Fibroblast of upper back skin (primary cell): ENCODE measurements at regions not wholly inside any gene's neighbourhood (a gene's known extent, or its start where the extent isn't known, plus 50 kb on each side); places are given as distances from the start of the nearest gene placed in this dataset.
"Not testable (repeated sequence)": the region's sequence is repeated elsewhere in the genome, so short reads cannot be mapped to it uniquely, and the experiment has no call there.

Source experiments
- DNase-seq: peaks from one replicate; pipeline ENCODE4 v3.0.0-alpha.2; 2013

DNA sequence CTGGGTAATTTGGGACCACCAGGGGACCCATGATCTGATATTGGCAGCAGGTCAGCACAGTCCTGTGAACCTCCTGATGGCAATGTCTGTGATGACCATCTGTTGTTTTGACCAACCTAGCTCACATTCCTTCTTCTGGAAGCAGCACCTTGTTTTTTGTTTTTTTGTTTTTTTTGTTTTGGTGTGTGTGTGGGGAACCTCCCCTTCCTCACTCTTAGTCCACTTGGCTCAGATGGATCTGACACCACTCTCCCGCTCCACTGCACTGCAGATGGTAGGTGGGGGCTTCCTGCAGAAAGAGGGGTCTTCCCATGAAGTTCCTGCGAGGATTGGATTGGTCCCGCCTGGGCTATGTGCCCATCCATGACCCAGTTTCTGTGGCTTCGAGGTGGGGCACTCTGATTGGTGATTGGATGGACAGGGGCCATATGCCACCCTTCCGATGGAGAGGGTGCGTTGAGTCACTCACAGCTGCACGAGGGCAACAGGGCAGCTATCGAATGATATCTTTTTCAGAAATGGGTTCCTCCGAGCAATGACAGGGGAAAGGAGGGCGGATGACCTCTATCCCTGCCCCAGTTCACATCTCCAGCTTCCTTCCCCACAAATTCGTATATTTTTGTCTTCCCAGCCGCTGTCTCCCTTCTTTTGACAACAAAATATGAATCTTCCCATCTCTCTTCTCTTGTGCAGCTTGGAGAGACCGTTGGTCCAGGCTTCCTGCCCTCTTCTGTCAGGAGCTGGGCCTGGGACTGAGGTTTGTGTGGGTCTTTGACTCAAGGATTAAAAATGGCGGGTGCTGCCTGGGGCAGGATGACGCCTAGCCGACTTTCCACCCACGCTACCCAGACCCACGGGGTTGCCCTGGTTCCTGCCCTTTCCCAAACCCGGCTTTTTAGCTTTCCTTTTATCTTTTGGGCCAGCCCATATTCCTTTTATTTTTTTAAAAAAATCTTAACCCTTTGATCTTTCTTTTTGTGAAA, 132.1 kb upstream of the KCNG1 start:
- DNase-seq, result no peak

DNA sequence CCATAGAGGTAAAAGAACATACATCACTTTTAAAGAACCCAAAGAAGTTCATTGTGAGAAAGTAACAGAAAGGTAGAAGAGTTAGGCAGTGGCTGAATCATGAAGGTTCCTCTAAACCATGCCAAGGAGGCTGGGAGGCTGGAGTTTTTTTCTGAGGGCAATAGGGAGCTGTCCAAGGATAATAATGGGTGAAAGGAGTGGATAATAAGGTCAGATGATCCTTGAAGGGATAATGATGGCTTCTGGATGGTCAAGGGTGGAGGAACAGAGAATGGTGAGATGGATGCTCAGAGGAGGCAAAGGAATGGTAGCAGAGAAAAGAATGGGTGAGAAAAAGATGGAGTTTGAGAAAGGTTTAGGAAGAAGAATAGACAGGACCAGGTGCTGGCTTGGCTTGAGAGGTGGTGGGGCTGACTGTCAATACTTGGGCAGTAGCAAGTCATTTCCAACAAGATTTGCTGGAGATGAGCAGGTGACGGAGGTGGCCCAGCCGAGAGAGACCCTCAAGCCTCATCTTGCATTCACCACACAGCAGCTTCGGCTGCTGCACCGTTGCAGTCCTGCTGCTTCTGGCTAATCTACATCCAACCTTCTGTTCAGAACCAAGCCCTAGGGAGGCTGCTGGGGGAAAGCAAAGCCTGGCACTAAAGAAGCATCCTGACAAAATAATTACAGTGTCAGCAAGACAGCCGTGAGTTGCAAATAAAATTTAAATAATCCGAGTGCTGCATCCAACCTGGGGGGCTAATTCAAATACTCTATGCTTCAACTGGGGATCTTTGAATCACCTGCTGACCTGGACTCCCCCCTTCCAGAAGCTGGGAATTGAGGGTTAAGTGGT, 131.2 kb upstream of the KCNG1 start:
- DNase-seq, result no peak

DNA sequence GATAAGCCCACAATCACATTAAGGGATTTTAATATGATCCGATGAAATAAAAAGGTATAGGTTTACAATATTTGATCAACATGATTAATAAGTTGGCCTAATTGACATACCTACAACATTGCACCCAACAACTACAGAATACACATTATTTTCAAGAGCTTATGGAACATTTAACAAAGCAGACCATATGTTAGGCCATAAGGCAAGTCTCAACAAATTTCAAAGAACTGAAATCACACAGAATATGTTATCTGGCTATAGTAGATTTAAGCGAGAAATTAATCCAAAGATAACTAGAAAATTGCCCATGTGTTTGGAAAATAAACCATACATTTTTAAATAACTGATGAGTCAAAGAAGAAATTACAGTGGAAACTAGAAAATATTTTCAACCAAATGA, 126.0 kb upstream of the KCNG1 start:
- no peak for DNase-seq

DNA sequence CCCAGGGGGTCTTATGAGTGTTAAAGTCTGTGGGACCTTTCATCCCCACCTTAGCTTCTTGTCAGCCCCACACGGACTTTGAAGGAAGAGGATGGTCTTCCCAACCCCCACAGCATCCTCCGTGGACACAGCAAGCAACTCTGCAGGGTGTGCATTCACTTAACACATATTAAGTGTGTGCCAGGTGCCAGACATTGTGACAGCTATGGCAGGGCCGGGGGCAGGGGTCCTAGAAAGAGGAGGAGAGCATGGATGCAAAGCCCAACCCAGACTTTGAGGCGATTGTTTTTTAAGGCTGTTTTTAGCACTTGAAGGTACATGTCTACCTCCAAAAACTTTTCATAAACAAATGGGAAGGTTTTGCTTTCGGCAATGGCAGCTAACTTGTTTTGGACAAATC, 121.6 kb upstream of the KCNG1 start:
- DNase-seq, result no peak

DNA sequence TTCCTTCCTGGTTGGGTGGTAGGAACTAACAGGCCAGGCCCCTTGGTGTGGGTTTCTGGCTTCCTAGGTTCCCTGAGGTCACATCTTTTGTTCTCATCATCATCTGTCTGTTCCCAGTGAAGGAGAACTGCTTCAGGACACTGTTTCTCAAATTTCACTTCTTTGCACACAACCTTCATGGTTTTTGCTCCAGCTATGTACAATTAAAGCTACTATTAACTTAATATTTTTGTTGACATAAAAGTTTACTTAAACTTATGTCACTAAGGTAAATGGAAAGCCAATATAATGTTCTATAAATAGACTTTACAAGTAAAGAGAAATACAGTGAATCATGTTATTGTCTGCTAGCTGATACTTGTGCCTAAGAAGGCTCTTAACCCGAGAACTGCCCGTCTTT, 120.7 kb upstream of the KCNG1 start:
- no peak for DNase-seq

DNA sequence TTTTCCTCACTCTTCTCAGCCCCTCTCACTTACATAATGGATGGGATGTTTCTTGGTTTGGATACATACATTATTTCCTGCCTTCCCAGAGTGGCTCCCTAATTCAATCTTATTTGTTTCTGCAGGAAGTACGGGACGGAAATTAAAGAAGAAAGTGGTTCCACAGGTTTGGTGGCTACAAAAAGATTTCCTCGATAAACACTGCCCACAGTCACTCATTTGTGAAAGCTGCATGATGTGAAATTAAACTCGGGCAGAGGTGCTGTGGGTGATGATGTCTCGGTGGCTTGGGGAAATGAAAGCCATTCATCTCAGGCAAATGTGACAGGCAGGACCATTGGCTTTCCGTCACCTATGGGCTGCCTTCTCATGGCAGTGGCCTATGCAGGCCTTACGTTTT, 119.5 kb upstream of the KCNG1 start:
- no peak for DNase-seq

DNA sequence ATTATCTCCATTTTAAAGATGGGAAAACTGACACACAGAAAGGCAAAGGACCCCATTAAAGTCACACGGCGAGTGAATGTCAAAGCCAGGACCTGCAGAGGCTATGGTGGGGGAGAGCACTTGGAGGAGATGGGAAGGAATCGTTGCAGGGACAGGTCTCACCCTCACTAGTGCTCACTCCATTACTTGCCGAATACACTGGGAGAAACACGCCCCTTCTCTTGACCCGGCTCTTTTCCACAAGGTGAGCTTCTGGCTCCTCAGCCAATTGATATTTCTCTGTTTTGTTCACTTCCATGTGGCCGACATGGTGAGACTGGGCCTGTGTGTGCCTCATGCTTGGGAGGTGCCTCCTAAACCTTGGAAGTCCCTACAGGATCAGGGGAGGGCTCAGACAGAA, 117.8 kb upstream of the KCNG1 start:
- no peak for DNase-seq

DNA sequence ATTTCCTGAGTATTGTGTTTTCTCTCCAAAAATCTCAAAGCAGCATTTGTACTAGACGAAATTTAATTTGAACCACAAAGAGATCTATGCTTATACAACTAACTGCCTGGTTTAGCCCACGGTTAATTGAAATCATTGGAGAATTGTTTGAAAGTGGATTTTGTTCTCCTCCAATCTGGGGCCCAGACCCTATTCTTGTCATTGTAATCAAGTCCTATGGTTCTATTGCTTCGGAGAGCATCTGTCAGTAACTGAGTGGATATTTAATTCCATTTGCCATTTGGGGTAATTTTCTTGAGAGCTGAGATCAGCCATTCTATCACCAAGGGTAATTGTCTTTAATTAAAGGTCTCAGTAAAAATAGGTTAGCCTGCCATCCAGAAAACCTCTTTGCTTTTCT, 117.0 kb upstream of the KCNG1 start:
- DNase-seq, result no peak

DNA sequence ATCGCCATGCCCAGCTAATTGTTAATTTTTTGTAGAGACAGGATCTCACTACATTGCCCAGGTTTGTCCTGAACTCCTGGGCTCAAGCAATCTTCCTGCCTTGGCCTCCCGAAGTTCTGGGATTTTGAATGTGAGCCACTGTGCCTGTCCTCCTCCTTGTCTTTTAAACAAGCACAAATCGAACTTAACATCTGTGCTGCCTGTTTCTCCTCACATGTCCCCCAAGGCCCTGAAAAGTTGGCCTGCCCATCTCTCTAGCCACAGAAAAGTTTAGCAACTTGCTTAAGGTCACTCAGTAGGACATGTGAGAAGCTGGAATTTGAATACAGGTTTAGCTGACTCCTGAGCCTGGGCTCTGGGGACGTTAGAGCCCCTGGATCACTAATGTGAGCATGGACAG, 115.7 kb upstream of the KCNG1 start:
- no peak for DNase-seq

DNA sequence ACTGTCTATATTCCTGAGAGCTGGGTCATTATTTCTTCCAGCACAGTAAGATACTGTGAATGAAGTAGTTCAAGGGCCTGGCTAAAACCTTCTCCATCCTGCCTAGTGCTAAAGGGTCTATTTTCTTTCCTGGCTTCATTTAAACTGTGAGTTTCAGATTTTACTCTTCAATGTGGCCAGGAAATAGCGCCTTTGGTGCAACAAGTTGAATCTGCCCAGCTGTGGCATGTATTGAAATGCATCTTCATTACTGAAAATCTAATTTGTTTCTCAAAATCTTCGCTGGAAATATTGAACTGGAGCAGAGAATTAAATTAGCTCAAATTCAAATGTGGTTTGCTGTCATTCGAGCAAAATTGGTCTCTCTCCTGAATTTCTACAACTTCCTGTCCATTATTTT, 114.6 kb upstream of the KCNG1 start:
- DNase-seq, result no peak

DNA sequence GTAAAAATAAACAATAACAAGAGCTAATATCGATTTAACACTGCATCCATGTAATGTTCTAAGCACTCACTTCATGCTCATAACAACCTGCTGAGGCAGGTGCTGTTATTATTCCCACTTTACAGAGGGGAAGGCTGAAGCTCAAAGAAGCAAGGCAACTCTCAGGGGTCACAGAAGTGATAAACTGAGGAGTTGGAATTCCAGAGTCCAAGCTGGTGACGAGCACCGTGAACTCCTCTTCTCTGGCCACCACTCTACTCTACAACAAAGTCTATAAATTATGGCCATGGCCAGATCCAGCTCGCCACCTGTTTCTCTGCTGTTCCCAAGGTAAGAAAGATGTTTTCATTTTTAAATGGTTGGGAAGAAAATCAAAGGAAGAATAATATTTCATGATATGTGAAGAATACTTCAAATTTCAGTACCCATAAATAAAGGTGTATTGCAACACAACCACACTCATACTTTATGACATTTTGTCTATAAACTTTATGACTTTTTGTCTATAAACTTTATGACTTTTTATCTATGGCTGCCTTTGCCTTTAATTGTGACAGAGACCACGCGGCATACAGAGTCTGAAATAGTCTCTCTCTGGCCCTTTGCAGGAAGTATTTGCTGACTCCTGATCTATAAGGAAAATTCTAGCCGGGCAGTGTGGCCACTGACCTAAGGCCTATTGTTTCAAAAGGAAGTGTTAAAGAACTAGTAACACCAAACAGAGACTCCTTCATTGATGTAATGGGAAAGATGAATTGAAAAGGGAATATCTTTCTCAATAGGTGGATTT, 113.2 kb upstream of the KCNG1 start:
- no peak for DNase-seq

DNA sequence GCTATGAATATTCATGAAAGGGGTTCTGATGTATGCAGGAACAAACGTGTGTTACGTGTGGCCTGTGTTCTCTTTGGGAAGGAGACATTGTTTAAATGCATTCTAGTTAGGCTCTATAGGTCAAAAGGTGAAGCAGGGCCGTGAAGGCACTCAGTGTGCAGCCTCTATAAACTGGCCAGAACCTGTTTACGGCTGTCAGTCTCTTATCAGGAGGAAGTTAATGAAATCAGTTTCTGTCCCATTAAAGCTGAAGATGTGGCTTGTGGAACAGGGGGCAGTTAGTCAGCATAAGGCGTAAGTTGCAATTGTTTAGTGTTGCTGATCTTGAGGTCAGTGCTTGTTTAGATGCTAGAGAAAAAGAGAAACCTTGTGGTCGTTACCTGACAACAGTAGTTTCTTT, 111.5 kb upstream of the KCNG1 start:
- DNase-seq, result no peak

DNA sequence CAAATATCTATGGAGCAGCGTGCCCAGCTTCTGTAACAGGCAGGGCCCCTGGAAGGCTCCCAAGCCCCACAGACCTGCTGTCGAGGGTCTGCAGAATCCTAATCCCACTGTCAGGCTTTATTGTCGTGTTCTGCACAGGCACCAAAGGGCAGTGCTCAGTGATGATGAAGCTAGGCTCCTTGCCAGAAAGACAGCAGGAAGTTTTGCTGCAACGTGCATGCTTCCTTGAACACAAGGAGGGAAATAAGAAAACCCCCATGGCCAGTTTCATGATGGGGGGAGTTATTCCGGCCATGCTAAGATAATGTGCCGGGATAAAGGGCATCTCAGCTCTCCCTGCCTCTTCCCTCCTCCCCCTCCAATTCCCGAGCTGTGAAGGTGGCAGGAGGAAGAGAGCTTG, 109.4 kb upstream of the KCNG1 start:
- DNase-seq, result peak; percentile 30

DNA sequence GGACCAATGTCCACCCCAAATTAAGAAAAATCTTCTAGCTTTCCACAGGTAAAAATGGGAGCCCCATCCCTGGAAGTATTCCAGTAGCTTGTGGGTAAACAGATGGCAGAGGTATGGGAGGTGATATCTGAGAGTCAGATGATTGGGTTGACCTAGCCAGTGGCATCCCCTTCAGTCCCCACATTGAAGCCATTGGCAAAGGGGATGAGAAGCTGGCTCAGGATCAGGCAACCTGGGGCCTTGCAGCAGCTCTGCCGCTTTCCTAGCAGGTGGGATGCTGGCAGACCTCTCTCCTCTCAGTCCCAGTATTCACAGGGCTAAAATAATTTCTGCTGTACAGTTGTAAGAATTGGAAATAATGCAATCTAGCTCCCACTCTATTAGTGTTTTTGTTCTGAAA, 108.9 kb upstream of the KCNG1 start:
- no peak for DNase-seq

DNA sequence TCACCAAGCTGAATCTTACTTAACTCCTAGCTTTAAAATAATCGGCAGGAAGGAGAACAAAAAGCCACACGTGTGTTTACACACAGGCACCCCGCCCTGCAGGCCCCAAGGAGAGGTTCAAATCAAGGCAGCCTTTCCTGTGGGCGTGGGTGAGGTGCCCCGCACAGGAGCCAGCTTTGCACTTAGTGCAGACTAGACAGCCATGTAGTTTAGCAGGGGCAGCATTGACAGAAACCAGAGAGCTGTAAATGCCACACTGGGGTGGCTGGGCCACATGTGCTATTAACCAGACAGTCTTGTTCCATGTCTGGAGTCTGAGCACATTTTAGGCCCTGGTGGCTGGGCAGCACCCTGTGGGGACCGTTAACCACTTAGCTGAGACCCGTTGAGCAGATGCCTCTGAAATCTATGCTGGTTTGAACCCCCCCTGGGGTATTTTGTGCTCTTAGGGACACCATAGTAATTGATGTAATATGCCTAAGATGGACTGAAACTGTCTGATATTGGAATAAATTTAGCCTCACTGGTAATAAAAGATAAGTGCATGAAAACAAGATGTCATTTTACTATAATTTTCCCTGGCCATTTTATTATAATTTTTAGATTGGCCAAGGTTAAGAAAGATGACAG, 106.4 kb upstream of the KCNG1 start:
- DNase-seq, result no peak

DNA sequence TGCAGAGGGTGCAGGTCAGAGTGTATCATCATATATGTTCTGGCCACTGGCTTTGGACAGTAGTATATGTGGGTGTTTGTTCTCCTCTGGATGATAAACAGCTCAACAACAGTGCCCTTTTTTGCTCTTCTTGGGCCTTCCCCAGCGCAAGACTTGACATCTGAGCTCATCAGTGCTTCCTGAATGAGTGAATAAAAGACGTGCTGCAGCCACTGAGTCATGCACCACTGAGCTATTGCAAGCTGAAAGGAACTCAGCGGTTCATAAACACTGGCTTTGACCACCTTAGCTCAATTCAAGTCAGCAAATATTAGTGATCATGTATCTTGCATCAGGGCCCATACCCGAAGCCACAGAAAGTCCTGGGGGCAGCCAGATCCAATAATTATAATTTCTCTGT, 105.3 kb upstream of the KCNG1 start:
- DNase-seq, result peak; percentile 88

DNA sequence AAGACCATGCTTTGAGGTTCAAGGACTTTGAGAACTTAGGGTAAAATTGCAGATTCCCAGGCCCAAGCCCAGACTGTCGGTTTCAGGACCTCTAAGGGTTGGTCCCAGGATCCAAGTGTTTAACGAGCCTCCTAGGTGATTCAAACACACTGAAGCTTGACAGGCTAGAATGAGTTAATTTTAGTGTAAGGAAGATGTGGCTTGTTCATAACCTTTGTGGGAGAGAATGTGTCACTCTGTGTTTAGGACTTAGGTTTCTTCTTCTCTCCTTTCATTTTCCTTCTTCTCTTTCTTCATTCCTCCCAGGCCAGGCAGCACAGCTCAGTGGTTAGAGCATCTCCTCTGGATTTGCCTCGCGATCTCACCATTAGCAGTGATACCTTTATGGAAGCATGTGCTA, 104.8 kb upstream of the KCNG1 start:
- DNase-seq, result no peak

DNA sequence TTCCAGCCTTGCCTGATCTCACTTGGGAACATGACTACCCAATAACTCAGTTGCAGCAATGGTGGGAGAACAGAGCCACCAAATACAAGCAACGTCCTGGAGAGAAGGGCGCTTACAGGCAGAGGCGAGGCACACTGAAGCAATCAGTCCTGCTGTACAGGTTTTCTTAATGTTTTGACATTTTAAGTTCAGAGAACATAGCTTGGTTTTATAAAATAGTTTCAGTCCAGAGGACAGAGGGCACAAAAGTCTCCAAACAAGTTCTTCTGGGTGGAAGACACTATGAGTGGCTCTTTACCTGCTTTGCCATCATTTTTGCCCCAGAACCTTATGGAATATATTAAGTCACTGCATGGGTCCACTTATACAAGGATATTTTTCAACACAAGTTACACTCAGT, 103.4 kb upstream of the KCNG1 start:
- no peak for DNase-seq

DNA sequence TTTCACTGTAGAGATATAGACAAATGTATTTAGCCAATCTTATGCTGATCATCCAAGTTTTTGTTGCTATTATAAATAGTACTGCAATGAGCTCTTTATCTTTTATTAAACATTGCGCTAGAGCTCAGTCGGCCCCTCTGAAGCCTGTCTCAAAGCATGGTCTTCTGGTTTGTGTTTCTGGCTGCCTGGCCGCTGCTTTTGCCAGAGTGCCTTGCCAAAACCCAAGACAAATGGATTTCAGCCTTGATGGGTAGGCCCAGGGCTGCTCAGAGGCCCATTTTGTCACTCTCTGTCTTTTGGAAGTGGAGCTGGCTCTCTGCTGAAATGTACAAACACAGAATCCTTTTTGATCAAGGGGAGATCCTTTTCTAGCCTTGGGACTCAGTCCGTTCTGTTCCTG, 102.9 kb upstream of the KCNG1 start:
- DNase-seq, result no peak

DNA sequence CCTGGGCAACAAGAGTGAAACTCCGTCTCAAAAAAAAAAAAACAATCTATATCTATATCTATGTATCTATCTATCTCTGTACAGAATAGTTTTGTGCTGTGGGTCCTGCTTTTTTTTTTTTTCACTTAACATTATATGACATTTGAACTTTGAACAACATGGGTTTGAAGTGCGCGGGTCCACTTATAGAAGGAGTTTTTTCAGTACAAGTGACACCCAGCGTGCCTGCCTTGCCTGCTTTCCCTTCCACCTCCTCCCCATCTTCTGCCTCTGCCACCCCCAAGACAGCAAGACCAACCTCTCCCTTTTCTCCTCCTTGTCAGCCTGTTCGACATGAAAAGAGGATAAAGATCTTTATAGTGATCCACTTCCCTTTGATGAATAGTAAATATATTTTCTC, 102.2 kb upstream of the KCNG1 start:
- no peak for DNase-seq

DNA sequence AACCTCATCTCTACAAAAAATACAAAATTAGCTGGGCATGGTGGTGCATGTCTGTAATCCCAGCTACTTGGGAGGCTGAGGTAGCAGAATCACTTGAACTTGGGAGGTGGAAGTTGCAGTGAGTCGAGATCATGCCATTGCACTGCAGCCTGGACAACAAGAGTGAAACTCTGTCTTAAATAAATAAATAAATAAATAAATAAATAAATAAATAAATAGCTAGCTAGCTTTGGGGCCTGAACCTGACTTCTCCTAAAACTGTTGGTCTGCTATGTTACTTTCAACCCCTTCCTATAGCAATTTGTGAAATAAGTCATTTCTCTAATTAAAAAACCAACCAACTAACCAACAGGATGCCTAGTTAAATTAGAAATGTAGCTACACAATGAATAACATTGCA, 101.0 kb upstream of the KCNG1 start:
- DNase-seq, result not testable (repeated sequence)

DNA sequence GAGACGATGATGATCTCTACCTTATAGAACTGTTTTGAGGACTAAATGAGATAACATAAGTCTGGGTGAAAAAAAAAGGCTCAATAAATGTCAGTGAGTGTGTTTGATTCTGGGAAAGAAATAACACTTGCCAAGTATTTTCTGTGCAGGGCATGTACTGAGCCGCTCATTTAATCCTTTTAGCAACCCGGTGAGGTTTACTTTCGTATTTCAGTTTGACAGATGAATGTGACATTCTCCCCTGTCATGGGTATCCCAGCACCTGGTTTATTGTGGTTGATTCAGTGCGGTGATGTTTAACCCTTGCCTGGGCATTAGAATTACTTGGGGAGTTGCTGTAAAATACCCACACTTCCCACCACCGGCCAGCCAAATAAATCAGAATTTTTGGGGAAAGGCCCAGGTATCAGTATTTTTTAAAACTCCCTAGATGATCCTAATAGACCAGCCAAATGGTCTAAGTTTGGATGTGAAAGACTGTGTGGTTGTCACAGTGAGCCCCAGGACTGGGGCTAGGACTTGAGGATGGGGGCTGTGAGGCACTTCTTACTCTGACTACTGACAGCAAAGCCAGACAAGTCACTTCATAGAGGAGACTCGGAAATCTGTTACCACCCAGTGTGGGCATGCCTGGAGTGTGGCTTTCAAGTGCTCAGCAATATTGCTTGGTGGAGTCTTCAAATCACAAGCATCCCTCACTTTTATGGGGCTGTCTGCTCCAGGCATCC, 100.2 kb upstream of the KCNG1 start:
- no peak for DNase-seq
